Activated CD4-positive, alpha-beta T cell treated with anti-CD3 and anti-CD28 coated beads for 48 hours (primary cell): ENCODE measurements at regions not wholly inside any gene's neighbourhood (a gene's known extent, or its start where the extent isn't known, plus 50 kb on each side); places are given as distances from the start of the nearest gene placed in this dataset.

ENCODE experiments used
- DNase-seq: peaks from one replicate; pipeline ENCODE4 v3.0.0-alpha.2; 2020

GRCh38 chr6:92588148-92588547 is 831.2 kb downstream of the EPHA7 start:
- DNase-seq: no peak

DNA sequence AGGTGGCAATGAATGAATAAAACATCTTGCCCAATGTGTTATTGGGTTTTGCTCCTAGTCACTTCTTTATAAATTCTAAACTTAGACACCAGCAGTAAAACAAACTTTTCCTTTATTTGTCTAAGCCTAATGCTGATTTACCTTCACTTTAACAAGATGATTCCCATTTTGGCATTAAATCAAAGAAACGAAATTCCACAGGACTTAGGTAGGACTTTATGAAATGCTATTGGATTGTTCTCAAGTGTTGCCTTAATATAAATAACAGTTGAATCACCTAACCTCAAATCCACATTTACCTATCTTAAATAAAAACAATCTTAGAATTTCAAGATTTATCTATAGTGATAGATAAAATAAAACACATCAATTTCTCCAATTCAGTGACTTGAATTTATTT is 831.8 kb downstream of the EPHA7 start:
- no peak for DNase-seq

DNA sequence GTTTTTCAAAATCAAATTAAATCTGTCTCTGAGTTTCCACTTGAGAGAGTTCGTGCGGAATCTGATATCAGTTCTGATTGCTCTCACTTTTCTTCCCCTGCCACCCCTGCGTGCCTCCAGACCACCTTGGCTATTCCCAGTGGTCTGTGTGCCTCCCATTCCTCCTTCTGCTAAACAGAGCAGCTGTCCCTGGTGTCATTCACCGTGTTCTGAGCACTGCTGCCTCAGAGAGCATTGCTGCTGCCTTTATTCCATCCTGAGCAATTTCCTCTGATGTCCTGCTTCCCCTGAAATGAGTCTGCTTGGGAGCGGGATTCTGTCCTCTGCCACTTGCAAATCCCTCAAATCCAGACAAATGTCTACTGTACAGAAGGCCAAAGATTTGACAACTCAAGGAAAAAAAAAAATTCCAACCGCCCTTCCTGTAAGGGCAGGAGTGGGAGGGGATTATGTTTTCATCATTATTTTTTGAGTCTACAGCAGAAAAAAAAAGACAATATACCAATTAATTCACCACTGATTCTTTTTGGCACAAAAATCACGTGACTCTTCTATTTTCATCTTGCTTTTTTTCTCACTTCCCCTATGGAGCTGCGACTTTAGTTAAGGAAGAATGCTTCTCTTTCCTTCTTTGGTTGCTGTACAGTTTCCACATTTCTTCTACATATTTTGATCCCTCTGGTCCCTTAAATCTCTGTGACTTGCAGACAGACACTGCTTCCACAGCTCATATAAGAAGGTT is 833.0 kb downstream of the EPHA7 start:
- no peak for DNase-seq

- DNase-seq: no peak
Measured at GRCh38 chr6:92582211-92582610, 837.1 kb downstream of the EPHA7 start.

GRCh38 chr6:92577077-92577719 is 842.2 kb downstream of the EPHA7 start:
- DNase-seq: no peak

DNA sequence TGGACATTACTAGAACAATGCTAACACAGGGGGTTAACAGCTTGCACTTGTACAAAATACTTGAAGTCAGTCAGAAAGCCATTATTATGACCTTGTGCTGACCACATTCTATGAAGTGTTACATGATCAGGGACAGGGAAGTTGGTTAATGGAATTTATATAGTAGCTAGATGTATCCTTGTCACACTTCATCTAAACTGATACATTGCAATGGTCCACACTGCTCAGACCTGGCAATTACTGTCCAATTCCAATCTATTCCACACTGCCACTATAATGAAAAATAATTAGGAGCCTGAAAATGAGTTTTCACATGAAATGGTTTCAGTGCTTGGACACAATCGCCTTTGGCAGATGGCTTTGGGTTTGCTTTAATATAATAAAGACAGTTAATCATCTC is 850.8 kb downstream of the EPHA7 start:
- no peak for DNase-seq

DNA sequence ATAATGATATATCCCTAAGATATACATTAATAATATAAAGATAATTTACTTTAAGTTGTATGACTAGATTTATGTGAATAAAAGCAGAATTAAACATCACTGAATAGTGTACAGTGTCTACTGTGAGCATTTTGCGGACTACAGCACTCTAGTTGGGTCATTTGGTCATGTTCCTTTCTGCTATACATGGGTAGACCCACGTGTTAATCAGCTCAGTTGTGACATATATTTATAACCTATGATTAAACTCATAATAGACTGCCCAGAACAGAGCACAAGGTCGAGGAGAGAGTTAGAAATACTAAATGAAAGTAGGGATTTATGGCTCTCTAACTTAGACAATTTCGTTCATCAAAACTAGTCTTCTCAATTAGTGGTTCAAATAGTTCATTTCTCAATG is 852.7 kb downstream of the EPHA7 start:
- no peak for DNase-seq

- no peak for DNase-seq
Measured at GRCh38 chr6:92564376-92564775, 855.0 kb downstream of the EPHA7 start.

DNA sequence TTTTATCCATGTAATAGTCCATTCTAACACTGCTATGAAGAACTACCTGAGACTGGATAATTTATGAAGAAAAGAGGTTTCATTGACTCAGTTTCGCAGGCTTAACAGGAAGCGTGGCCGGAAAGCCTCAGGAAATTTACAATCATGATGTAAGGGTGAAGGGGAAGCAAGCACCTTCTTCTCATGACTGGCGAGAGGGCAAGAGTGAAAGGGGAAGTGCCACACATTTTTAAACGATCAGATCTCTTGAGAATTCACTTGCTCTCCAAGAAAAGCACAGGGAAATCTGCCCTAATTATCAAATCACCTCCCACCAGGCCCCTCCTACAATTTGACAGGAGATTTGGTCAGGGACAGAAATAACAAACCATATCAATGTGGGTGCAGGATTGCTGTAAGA is 859.7 kb downstream of the EPHA7 start:
- DNase-seq: no peak

- no peak for DNase-seq
Measured at GRCh38 chr6:92559003-92559402, 860.4 kb downstream of the EPHA7 start.

- DNase-seq: no peak
Measured at GRCh38 chr6:92550501-92550900, 868.9 kb downstream of the EPHA7 start.

DNA sequence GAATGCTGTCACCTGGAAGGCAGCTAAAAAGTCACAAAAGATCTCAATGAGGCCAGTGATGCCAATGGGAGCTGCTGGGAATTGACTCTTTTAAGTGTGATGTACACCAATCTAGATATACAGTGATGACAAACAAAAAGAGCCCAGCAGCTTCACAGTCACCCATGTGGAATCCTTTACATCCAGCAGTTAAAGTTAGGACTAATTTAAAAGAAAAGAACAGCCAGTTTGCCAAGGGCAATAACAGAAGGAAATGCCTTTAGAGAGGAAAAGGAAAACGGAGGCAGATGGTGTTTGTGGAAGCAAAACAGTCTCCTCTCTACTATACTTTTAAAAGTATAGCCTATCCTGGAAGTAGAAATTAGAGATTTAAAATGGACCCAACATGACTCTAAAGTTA is 873.5 kb downstream of the EPHA7 start:
- no peak for DNase-seq

DNA sequence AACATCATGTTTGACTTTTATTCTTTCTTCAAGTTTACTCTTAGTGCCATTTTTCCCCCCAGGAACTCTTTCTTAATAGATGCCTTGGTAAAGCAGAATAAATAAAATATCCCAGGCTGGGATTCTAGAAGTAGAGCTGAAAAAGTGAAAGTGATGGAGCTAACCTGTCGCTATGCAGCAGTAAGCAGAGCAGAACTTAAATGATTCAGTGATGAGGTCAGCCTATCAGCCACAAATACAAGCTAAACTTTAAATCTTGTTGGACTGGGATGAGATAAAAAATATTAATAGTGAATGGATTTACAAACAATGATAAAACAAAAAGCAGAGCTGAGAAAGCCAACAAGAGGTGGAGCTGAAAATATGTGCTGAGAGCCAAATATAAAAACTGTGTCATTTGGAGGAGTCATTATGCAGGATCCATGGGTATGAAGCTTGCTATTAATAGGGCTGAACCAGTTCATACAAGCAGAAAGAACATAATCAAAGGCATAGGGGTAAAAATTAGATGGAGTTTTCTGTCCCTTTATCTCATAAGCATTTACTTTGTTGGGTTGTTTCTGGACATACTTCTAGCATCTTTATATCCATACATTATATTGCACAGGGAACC is 877.8 kb downstream of the EPHA7 start:
- no peak for DNase-seq

DNA sequence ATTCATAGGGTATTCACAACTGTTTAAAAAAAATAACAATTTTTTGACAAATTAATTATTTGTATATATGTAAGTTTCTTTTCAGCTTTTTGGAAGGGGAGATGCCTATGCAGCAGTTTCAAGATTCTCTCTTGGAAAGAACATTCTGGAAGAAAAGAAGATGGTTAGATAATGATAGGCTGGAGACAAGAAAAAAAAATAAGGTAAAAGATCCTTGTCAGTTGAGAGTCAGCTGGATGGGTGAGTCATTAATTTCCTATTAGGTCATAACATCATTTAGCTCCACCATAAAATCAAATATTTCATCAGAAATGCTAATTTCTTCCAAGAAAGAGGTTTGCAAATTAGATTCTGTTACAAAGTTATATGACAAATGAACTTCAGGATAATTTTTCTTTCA is 880.4 kb downstream of the EPHA7 start:
- DNase-seq: no peak

- no peak for DNase-seq
Measured at GRCh38 chr6:92538275-92538674, 881.1 kb downstream of the EPHA7 start.

DNA sequence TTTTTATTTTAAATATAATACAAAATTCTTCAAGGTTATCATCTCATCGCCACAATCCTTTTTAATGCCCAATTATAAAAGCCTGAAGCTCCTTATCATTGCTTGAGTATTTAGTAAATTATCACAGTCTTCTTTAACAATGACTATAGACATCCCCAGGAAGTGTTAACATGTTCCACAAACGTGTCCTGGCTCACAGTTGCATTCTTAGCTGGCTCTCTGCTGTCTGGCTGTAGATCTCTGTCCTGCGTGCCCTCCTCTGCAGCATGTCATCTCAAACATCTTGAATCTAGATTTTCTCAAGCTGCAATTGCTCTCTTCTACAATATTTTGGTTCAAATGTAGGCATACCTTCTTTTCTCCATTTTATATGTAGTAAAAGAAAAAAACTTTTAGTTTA is 885.2 kb downstream of the EPHA7 start:
- DNase-seq: no peak

GRCh38 chr6:92522589-92522988 is 896.8 kb downstream of the EPHA7 start:
- DNase-seq: no peak

DNA sequence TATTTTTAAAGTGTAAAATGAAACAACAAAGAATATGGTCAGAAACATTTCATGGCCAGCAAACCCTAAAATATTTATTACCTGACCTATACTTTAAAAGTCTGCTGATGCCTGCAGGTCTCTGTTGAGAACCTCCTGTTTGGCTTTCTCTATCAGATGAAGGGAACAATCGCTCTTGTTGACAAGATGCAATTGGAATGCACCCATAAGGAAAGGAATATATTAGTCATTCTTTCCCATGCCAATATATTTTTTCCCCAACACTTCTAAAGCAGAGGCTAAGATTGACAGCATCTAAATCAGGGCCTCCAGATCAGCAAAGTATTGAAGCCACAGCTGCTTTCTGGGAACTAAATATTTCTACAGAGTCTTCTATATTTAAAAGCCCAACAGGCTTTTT is 897.8 kb downstream of the EPHA7 start:
- no peak for DNase-seq

GRCh38 chr6:92510137-92510536 is 909.2 kb downstream of the EPHA7 start:
- DNase-seq: no peak

DNA sequence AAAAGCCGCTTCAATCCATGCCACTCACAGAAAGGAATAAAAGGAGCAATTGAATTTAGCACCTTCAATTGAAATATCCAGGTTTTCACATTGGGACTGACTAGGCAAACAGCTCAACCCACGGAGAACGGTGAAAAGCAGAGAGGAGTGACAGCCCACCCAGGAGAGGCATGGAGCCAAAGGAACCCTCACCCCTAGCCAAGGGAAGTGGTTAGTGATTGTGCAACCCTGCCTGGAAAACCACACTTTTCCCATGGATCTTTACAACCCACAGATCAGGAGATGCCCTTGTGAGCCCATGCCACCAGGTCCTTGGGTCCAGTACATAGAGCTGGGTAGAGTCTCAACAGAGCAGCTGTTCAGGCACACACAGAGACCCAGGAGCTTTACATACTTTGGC is 911.8 kb downstream of the EPHA7 start:
- DNase-seq: no peak

DNA sequence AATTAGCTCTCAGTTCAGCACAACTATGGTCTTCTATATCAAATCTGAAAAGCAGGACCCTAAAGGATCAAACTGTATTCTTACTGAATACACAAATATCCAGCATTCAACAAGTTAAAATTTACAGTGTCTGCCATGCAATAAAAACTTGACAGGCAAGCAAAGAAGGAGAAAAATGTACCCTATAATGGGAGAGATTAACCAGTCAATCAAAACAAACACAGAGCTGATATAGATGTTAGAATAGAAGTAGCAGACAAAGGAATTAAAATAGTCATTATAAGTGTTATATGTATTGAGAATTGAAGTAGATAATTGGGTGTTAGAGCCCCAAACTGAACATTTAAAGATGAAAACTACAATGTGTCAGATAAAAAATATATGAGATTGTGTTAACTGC is 914.9 kb downstream of the EPHA7 start:
- DNase-seq: no peak

GRCh38 chr6:92497281-92497680 is 922.1 kb downstream of the EPHA7 start:
- no peak for DNase-seq

GRCh38 chr6:92496527-92496926 is 922.8 kb downstream of the EPHA7 start:
- DNase-seq: no peak

- DNase-seq: no peak
Measured at GRCh38 chr6:92495242-92495641, 924.1 kb downstream of the EPHA7 start.

DNA sequence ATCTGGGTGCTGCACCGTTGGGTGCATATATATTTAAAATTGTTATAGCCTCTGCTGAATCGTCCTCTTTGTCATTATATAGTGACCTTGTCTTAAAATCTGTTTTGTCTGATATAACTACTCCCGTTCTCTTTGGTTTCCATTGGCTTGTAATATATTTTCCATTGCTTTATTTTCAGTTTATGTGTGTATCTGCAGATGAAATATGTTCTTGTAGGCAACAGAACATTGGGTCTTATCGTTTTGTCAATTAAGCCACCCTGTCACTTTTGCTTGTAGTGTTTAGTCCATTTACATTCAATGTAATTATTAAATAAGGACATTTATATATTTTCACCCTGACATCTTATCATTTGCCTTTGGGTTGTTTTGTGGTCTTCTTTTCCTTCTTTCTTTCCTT is 933.9 kb downstream of the EPHA7 start:
- DNase-seq: no peak
